Breast epithelium (tissue), 3 donors: ENCODE measurements at regions not wholly inside any gene's neighbourhood (a gene's known extent, or its start where the extent isn't known, plus 50 kb on each side); places are given as distances from the start of the nearest gene placed in this dataset.

Source experiments
- CTCF ChIP-seq, 3 donors: fragments of 450-650 bp; IDR thresholded peaks; one replicate each; pipeline ENCODE4 v1.5.1; 2016 to 2017; ENCODE audit warnings: antibody characterized with exemption in 3 of 3, mild to moderate bottlenecking in 3 of 3, moderate library complexity in 3 of 3
- POLR2A ChIP-seq: fragments of 450-650 bp; IDR thresholded peaks from one replicate; pipeline ENCODE4 v1.6.1; 2016; ENCODE audit warnings: antibody characterized with exemption, mild to moderate bottlenecking, moderate library complexity
- POLR2AphosphoS5 ChIP-seq, 3 donors: sonication (generic); formaldehyde crosslinking; IDR thresholded peaks; one replicate each; pipeline ENCODE4 v1.6.1; 2017; ENCODE audit warnings: antibody characterized with exemption in 3 of 3

GRCh38 chr9:107693625-107694326, 204.2 kb upstream of the KLF4 start:
- TF ChIP-seq CTCF (IDR thresholded peaks at IDR 0.05) = no peak
- no peak for TF ChIP-seq POLR2A
- no peak for TF ChIP-seq POLR2AphosphoS5 (IDR thresholded peaks at IDR 0.05)
